Esophagus squamous epithelium (tissue), 5 donors: ENCODE measurements at regions not wholly inside any gene's neighbourhood (a gene's known extent, or its start where the extent isn't known, plus 50 kb on each side); places are given as distances from the start of the nearest gene placed in this dataset.

Experiments used
- DNase-seq: peaks from one replicate; lab custom pipeline; 2025; lab: John Stamatoyannopoulos, UW
- H3K27ac ChIP-seq, 4 donors: fragments of 200-600 bp; sonication (generic); one replicate each; pipeline ENCODE4 v1.5.1; 2016 to 2019; ENCODE audit warnings: mild to moderate bottlenecking in 1 of 4
- H3K27me3 ChIP-seq, 4 donors: fragments of 200-600 bp; sonication (generic); 1 replicate in 3 of 4; 2 replicates in 1 of 4; pipeline versions ENCODE4 v1.5.1 to v1.6.0; 2017 to 2021; ENCODE audit warnings: antibody characterized with exemption in 1 of 4
- H3K36me3 ChIP-seq, 3 donors: fragments of 200-600 bp; sonication (generic); one replicate each; pipeline ENCODE4 v1.5.1; 2016 to 2019
- H3K4me1 ChIP-seq, 3 donors: fragments of 200-600 bp; sonication (generic); one replicate each; pipeline ENCODE4 v1.5.1; 2017 to 2019
- H3K4me3 ChIP-seq, 4 donors: fragments of 200-600 bp; sonication (generic); 1 replicate in 3 of 4; 2 replicates in 1 of 4; pipeline ENCODE4 v1.5.1; 2016 to 2019; ENCODE audit warnings: mild to moderate bottlenecking in 2 of 4, moderate library complexity in 1 of 4
- H3K9me3 ChIP-seq, 3 donors: fragments of 200-600 bp; sonication (generic); one replicate each; pipeline ENCODE4 v1.5.1; 2016 to 2019
- POLR2A ChIP-seq, 4 donors: fragments of 450-650 bp; IDR thresholded peaks; one replicate each; pipeline ENCODE4 v1.6.1; 2017; ENCODE audit warnings: antibody characterized with exemption in 4 of 4, mild to moderate bottlenecking in 4 of 4, moderate library complexity in 3 of 4
- WGBS, 2 donors: methylation state at CpG; one replicate each; pipeline ENCODE4 v1.1.5; 2018; 5-methylcytosine and 5-hydroxymethylcytosine counted together
- intact Hi-C: fragments of 100-400 bp; cut with DNase I; formaldehyde crosslinking; loops from one replicate; pipeline ENCODE4 v1.15.0; 2022
- TF ChIP-seq, protein P1 (sequence below), 6 experiments: fragments of 450-650 bp in 4 of 6; fragments of 200-600 bp in 2 of 6; sonication (generic) in 2 of 6; IDR thresholded peaks; one replicate each; pipeline ENCODE4 v1.5.1; 2016 to 2019; ENCODE audit warnings: antibody characterized with exemption in 6 of 6, mild to moderate bottlenecking in 4 of 6, moderate library complexity in 4 of 6
- donor health status: DM: yes; HTN: yes; CAD: no.

DNA sequence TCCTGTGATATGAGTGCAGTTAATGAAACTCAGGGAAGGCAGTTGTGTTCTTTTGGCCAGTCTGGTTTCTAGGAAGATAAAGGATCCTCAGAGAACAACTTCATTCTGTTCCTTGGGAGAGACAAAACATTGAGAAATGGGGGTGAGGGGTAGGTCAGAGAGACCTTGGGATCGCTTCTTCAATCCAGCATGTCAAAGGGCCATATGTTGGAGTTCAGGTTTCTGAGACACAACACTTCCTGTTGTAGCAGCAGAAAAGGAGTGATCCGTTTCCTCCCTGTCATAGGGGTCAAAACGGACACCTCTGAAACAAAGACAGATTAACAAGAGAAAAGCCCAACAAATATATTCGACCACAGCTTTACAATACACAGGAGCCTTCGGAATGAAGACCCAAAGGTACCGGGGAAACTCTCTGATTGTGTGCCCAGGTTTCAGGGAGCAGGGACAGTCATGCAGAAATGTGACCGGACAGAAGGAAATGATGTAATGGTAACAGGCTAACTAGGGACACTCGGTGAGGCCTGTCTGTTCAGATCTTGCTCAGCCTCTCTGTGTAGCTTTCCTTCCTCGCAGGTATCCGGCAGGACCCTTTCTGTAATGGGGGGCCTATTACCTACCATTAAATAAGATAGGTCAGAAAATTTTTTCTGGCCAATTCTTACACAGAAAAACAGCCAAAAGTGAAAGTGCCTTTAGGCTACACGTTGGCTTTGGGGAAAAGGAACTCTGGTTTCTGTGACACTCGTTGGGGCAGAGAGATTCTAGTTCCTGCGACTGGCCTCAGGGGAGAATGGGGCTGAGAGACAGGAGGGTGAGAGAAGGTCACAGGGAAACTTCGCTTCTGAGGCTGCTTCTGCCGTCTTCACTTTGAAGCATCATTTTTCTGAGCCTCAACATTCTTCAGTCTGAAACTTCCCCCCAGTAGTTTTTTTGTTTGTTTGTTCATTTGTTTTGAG, 103.3 kb upstream of the TLR3 start:
- DNase-seq: no peak
- Histone ChIP-seq H3K27ac (peak overlapping the region in 3 of 4 donors; percentile 15 to 35 (median 30)), H3K9me3 (no peaks in the 10 kb centered on the region), H3K4me3 (peak overlapping the region in 1 of 4 donors; percentile 21), H3K36me3 (no peaks in the 10 kb centered on the region), H3K4me1 (peaks cover 0 to 12% (median 7%) of the 10 kb centered on the region in 3 donors), H3K27me3 (no peaks in the 10 kb centered on the region)
- TF ChIP-seq, protein P1, sequence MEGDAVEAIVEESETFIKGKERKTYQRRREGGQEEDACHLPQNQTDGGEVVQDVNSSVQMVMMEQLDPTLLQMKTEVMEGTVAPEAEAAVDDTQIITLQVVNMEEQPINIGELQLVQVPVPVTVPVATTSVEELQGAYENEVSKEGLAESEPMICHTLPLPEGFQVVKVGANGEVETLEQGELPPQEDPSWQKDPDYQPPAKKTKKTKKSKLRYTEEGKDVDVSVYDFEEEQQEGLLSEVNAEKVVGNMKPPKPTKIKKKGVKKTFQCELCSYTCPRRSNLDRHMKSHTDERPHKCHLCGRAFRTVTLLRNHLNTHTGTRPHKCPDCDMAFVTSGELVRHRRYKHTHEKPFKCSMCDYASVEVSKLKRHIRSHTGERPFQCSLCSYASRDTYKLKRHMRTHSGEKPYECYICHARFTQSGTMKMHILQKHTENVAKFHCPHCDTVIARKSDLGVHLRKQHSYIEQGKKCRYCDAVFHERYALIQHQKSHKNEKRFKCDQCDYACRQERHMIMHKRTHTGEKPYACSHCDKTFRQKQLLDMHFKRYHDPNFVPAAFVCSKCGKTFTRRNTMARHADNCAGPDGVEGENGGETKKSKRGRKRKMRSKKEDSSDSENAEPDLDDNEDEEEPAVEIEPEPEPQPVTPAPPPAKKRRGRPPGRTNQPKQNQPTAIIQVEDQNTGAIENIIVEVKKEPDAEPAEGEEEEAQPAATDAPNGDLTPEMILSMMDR (IDR thresholded peaks at IDR 0.05): no peak
- no peak for TF ChIP-seq POLR2A (IDR thresholded peaks at IDR 0.05)
- intact Hi-C loops: no loop called here
- WGBS, 2 donors: 64 to 68% methylated on average over 15 of the region's 15 CpGs

DNA sequence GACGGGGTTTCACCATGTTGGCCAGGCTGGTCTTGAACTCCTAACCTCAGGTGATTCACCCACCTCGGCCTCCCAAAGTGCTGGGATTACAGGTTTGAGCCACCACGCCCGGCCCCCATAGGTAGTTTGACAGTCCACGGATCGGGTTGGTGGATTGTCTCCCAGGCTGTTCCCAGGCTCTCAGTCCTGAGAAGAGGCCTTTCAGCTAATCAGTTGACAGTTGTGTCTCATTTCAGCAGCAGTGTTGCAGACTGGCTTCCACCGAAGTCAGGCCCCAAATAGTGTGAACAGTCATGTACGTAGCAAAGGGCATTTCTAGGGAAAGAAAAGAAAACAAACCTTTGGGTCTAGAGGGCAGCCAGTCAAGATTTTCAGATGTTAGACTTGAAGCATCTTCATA, 102.4 kb upstream of the TLR3 start:
- DNase-seq: no peak
- intact Hi-C loops: no loop called here
- H3K4me3 ChIP-seq: no peak overlapping the region
- TF ChIP-seq, protein P1 (IDR thresholded peaks at IDR 0.05): no peak
- no peak for TF ChIP-seq POLR2A (IDR thresholded peaks at IDR 0.05)
- H3K9me3 ChIP-seq: no peaks in the 10 kb centered on the region
- peaks cover 0 to 17% (median 7%) of the 10 kb centered on the region in 3 donors for H3K4me1 ChIP-seq
- no peaks in the 10 kb centered on the region for H3K36me3 ChIP-seq
- no peaks in the 10 kb centered on the region for H3K27me3 ChIP-seq
- H3K27ac ChIP-seq: peak overlapping the region in 1 of 4 donors; percentile 33
- 68 to 71% methylated on average over 7 of the region's 8 CpGs for WGBS, 2 donors

DNA sequence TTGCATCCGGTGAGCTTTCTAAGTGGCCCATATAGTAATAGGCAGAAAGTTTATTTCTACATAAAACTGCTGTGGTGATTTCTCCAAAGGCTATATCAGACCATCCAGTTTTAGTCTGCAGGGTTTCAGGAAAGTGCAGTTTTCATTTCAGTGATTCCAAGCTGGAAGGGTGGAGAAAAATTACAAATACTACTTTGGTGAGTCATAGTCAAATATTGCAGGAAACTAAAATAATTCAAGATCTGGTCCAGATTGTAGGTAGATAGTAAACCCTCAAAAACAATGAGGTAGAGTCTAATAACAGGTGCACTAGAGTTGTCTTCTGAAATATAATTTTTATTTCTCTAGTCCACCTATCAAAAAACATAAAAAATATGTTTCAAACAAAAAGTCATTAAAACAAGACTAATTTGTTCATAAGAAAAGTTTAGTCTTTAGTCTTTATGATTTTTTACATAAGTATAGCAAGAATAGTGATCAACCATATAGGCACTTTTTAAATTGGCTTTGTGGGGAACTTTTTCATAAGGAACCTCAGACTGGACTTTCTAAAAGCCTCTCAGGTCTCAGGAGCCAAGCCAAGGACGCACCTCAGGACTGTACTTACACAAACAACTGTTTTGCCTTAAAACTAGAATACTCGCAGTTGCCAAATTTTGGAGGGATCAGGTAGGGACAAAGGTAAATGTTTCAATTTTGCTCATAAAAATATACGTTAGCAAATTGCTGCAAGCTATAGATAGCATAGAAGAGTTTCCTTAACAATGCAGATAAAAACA, 101.8 kb upstream of the TLR3 start:
- Histone ChIP-seq H3K4me3 (no peak overlapping the region), H3K4me1 (peaks cover 0 to 23% (median 7%) of the 10 kb centered on the region in 3 donors), H3K27me3 (no peaks in the 10 kb centered on the region), H3K36me3 (no peaks in the 10 kb centered on the region), H3K27ac (no peak overlapping the region), H3K9me3 (no peaks in the 10 kb centered on the region)
- TF ChIP-seq, protein P1 (IDR thresholded peaks at IDR 0.05): no peak
- no peak for TF ChIP-seq POLR2A (IDR thresholded peaks at IDR 0.05)
- 75 to 83% methylated on average over 4 of the region's 4 CpGs for WGBS, 2 donors
- no peak for DNase-seq
- intact Hi-C loops: no loop called here

DNA sequence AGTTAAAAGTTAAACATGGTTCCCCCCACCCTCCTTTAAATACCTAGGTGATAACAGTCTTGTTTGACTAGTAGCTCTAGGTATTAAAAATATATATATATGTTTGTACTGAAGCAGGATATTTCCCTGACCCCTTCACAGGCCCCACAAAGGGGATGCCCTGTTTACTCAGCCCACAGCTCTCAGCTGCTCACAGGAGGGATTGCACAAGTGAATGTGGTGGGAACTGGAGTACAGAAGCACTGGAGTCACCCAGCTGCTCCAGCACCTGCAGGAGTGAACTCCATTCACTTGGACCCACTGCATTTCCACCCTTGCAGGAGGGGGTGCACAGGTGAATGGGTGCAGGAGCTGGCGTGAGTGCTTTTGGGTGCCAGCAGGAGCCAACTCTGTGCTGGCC, 99.3 kb upstream of the TLR3 start:
- WGBS, 2 donors: no CpG with 5 or more reads among the region's 1 CpG
- intact Hi-C loops: no loop called here

More for the DNA sequence above, 99.3 kb upstream of the TLR3 start:
- Histone ChIP-seq H3K27ac (no peak overlapping the region), H3K36me3 (no peaks in the 10 kb centered on the region), H3K4me3 (no peak overlapping the region), H3K27me3 (no peaks in the 10 kb centered on the region), H3K9me3 (no peaks in the 10 kb centered on the region), H3K4me1 (peaks cover 0 to 24% (median 7%) of the 10 kb centered on the region in 3 donors)
- TF ChIP-seq POLR2A (IDR thresholded peaks at IDR 0.05): no peak
- TF ChIP-seq, protein P1 (IDR thresholded peaks at IDR 0.05): no peak
- no peak for DNase-seq
